ENCODE measurements at regions not wholly inside any gene's neighbourhood (a gene's known extent, or its start where the extent isn't known, plus 50 kb on each side); places are given as distances from the start of the nearest gene placed in this dataset.
"Not testable (repeated sequence)": the region's sequence is repeated elsewhere in the genome, so short reads cannot be mapped to it uniquely, and the experiment has no call there.

GRCh38 chr16:29260683-29261426 lies 145.7 kb downstream of the NPIPB11 start:
- not testable (repeated sequence) for TF ChIP-seq CTCF, POLR2AphosphoS5 (IDR thresholded peaks at IDR 0.05)

Data from suprapubic skin (tissue), 3 donors.